OCI-LY3 (cell line): ENCODE measurements at regions not wholly inside any gene's neighbourhood (a gene's known extent, or its start where the extent isn't known, plus 50 kb on each side); places are given as distances from the start of the nearest gene placed in this dataset.

ENCODE experiments used
- EZH2phosphoT487 ChIP-seq: fragments of 200-600 bp; shearing (Covaris generic); IDR thresholded peaks from 2 replicates; pipeline ENCODE4 v1.6.1; 2018; ENCODE audit warnings: antibody characterized with exemption, mixed run types, low read depth
- TF ChIP-seq, protein P1 (sequence below): fragments of 200-600, 300-600 bp; sonication (generic); IDR thresholded peaks from 2 replicates; pipeline ENCODE4 v1.5.1; 2014; ENCODE audit warnings: antibody characterized with exemption, low read length, low read depth

DNA sequence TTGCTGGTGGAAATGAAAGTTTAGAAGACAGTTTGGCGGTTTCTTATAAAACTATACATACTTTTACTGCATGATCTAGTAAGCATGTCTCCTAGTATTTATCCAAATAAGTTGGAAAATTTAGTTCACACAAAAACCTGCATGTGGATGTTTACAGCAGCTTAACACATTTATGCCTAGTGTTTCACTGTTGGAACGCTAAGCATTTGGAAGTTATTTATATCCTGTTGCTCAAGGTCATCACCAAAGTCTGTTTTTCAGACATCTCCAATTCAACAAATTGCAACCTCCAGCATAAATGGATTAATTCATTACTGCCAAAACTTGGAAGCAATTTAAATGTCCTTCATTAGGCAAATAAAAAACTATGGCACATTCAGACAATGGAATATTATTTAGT lies 461.8 kb downstream of the SUCLA2 start:
- TF ChIP-seq, protein P1, sequence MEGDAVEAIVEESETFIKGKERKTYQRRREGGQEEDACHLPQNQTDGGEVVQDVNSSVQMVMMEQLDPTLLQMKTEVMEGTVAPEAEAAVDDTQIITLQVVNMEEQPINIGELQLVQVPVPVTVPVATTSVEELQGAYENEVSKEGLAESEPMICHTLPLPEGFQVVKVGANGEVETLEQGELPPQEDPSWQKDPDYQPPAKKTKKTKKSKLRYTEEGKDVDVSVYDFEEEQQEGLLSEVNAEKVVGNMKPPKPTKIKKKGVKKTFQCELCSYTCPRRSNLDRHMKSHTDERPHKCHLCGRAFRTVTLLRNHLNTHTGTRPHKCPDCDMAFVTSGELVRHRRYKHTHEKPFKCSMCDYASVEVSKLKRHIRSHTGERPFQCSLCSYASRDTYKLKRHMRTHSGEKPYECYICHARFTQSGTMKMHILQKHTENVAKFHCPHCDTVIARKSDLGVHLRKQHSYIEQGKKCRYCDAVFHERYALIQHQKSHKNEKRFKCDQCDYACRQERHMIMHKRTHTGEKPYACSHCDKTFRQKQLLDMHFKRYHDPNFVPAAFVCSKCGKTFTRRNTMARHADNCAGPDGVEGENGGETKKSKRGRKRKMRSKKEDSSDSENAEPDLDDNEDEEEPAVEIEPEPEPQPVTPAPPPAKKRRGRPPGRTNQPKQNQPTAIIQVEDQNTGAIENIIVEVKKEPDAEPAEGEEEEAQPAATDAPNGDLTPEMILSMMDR: no peak
- no peak for TF ChIP-seq EZH2phosphoT487
